Cardiac fibroblast (primary cell): ENCODE measurements at regions not wholly inside any gene's neighbourhood (a gene's known extent, or its start where the extent isn't known, plus 50 kb on each side); places are given as distances from the start of the nearest gene placed in this dataset.

Source experiments
- DNase-seq, 2 donors: peaks; one replicate each; pipeline versions ENCODE4 v3.0.0 to v3.0.0-alpha.2; 2010; ENCODE audit warnings: low read depth in 2 of 2
- H3K4me3 ChIP-seq, 2 donors: replicated peaks in 1 of 2; 1 replicate in 1 of 2; 2 replicates in 1 of 2; pipeline ENCODE4 v1.5.1; 2011; ENCODE audit warnings: low read depth in 2 of 2, low read length in 2 of 2, mild to moderate bottlenecking in 2 of 2, moderate library complexity in 1 of 2
- CTCF ChIP-seq: IDR thresholded peaks from one replicate; pipeline ENCODE4 v1.5.1; 2011; ENCODE audit warnings: low read depth, mild to moderate bottlenecking, low read length, inconsistent platforms

- TF ChIP-seq CTCF = no peak
- no peak overlapping the region for H3K4me3 ChIP-seq
- DNase-seq = peak in 1 of 2 donors; percentile 30
These were observed 76.8 kb downstream of the KCTD12 start for GRCh38 chr13:76809389-76809788.

DNA sequence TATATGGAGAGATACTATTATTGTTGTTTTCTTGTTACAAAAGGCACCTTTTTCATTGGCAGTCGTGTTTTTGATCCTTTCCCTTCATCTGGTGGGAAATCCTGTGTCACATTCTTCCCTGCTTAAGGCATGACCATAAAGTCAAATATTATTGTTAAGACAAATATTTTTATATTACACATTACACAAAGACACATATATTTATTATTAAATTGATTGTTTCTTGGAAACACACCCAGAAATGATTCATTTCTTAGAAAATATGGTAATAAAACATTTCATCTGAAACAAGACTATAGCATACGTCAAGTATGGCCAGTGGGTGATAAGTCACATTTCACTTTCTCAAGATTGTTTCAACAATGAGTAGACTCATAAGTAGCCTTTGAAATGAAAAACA lies 77.3 kb downstream of the KCTD12 start:
- TF ChIP-seq CTCF = no peak
- H3K4me3 ChIP-seq = no peak overlapping the region
- peak; percentile 51 to 52 for DNase-seq

DNA sequence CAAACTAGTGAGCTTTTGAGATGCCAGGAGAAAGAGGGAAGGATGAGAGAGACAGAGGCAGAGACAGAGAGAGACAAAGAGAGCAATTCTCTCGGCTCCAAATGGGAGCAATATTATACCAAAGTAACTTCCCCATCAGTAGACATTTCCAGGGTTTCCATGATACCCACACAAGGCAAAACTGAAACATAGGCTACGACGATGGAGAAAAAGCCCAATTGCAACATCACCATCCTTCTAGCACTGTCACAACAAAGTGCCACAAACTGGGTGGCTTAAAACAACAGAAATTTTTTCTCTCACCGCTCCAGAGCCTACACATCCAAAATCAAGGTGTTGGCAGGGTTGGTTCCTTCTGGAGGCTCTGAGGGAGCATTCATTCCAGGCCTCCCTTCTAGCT lies 81.4 kb downstream of the KCTD12 start:
- no peak overlapping the region for H3K4me3 ChIP-seq
- DNase-seq = no peak
- TF ChIP-seq CTCF = no peak

DNA sequence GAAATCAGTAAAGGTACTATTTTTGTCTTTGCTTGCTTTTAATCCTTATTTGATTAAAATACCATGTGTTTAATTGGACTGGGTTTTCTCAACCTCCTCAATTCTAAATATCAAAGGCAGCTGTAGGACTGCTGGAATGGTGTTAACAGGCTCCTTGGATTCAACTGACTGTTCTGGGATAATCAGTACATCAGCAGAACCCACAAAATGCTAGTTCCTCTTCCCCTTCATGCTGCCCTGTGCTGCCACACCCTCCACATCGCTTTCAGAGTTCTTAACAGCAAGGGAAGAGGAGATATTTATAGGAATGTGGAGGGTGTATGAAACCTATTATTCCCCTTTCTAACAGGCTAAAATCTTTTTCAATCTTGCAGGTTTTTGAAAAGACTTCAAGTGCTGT lies 82.4 kb downstream of the KCTD12 start:
- no peak for DNase-seq
- TF ChIP-seq CTCF = no peak
- H3K4me3 ChIP-seq = no peak overlapping the region

GRCh38 chr13:76800943-76801342 lies 85.3 kb downstream of the KCTD12 start:
- no peak for DNase-seq
- no peak for TF ChIP-seq CTCF
- no peak overlapping the region for H3K4me3 ChIP-seq

GRCh38 chr13:76799696-76800095 lies 86.5 kb downstream of the KCTD12 start:
- TF ChIP-seq CTCF = no peak
- DNase-seq = peak; percentile 21 to 58
- H3K4me3 ChIP-seq = no peak overlapping the region

GRCh38 chr13:76798037-76798436 lies 88.2 kb downstream of the KCTD12 start:
- H3K4me3 ChIP-seq = no peak overlapping the region
- TF ChIP-seq CTCF = no peak
- DNase-seq = no peak
